NT2/D1 (cell line): ENCODE measurements at regions not wholly inside any gene's neighbourhood (a gene's known extent, or its start where the extent isn't known, plus 50 kb on each side); places are given as distances from the start of the nearest gene placed in this dataset.

Experiments
- SUZ12 ChIP-seq: IDR thresholded peaks from 2 replicates; pipeline ENCODE4 v1.6.1; 2011; ENCODE audit not compliant: insufficient read length, insufficient read depth; ENCODE audit errors: extremely low read depth
- YY1 ChIP-seq: IDR thresholded peaks from 2 replicates; pipeline ENCODE4 v1.6.1; 2011; ENCODE audit not compliant: insufficient read length, insufficient read depth

DNA sequence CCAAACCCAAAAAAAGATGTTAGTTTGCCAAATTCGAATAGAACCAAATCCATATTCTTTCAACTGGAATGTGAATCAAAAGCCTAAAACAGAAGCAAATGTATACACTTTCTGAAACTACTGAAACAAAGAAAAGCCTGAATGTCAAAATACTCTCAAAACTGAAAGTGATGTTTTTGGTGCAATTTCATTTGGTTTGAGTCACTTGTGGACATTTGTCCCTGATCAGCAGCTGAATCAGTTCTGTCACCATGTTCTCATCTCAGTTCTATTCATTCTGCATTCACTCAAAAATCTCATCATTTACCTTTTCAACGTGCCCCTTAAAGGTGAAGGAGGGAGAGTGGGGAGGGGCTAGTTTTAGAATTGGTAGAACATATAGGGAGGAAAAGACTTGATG, 266.8 kb downstream of the ABHD5 start:
- TF ChIP-seq YY1 (no peak), SUZ12 (no peak)
